ENCODE measurements at regions not wholly inside any gene's neighbourhood (a gene's known extent, or its start where the extent isn't known, plus 50 kb on each side); places are given as distances from the start of the nearest gene placed in this dataset.

- DNase-seq: no peak
These were observed 52.5 kb upstream of the VOPP1 start for GRCh38 chr7:55624813-55625212.

GRCh38 chr7:55623617-55624016 lies 51.3 kb upstream of the VOPP1 start:
- DNase-seq: no peak

GRCh38 chr7:55622241-55622640 lies 49.9 kb upstream of the VOPP1 start:
- DNase-seq: no peak
